Naive B cell (primary cell): ENCODE measurements at regions not wholly inside any gene's neighbourhood (a gene's known extent, or its start where the extent isn't known, plus 50 kb on each side); places are given as distances from the start of the nearest gene placed in this dataset.

Source experiments
- ATAC-seq, 2 donors: fragments of 150-1000 bp; cut with Tn5 transposase; 2 replicates each; pipeline ENCODE4 v1.10.0; 2021; ENCODE audit warnings: low read depth in 2 of 2, mild to moderate bottlenecking in 2 of 2, moderate library complexity in 2 of 2
- DNase-seq: peaks from one replicate; pipeline ENCODE4 v3.0.0; 2022
- H3K27ac Mint-ChIP-seq, 6 donors: one replicate each; pipeline ENCODE4 v1.8.0; 2020 to 2022; ENCODE audit warnings: mild to moderate bottlenecking in 6 of 6, mixed read lengths in 6 of 6, moderate library complexity in 5 of 6, inconsistent platforms in 2 of 6
- H3K27me3 Mint-ChIP-seq, 3 donors: one replicate each; pipeline ENCODE4 v1.8.0; 2021 to 2022; ENCODE audit warnings: mixed read lengths in 3 of 3, mild to moderate bottlenecking in 1 of 3
- H3K36me3 Mint-ChIP-seq, 2 donors: one replicate each; pipeline ENCODE4 v1.8.0; 2020 to 2022; ENCODE audit warnings: mixed read lengths in 2 of 2, inconsistent platforms in 1 of 2, mild to moderate bottlenecking in 1 of 2
- H3K4me1 Mint-ChIP-seq, 3 donors: one replicate each; pipeline ENCODE4 v1.8.0; 2020 to 2022; ENCODE audit warnings: mixed read lengths in 3 of 3, inconsistent platforms in 1 of 3, mild to moderate bottlenecking in 1 of 3, moderate library complexity in 1 of 3
- H3K4me3 Mint-ChIP-seq, 8 donors: one replicate each; pipeline ENCODE4 v1.8.0; 2020 to 2022; ENCODE audit warnings: mild to moderate bottlenecking in 8 of 8, mixed read lengths in 8 of 8, moderate library complexity in 8 of 8, inconsistent platforms in 2 of 8
- H3K9me3 Mint-ChIP-seq, 7 donors: one replicate each; pipeline ENCODE4 v1.8.0; 2020 to 2022; ENCODE audit warnings: mixed read lengths in 7 of 7, mild to moderate bottlenecking in 5 of 7, inconsistent platforms in 2 of 7, moderate library complexity in 1 of 7

GRCh38 chr6:45726444-45726843, 289.2 kb downstream of the CLIC5 start:
- Mint-ChIP-seq H3K27me3 (peaks cover 0 to 13% (median 0%) of the 10 kb centered on the region in 3 donors), H3K4me3 (no peak overlapping the region), H3K4me1 (no peaks in the 10 kb centered on the region), H3K36me3 (peaks cover 0 to 7% of the 10 kb centered on the region in 2 donors), H3K9me3 (peaks cover 0 to 11% (median 6%) of the 10 kb centered on the region in 7 donors), H3K27ac (peak overlapping the region in 2 of 6 donors; percentile 6 to 39)
- ATAC-seq (no peak), DNase-seq (no peak)

- Mint-ChIP-seq H3K4me1 (no peaks in the 10 kb centered on the region), H3K27ac (no peak overlapping the region), H3K27me3 (peaks cover 0 to 15% (median under 1%) of the 10 kb centered on the region in 3 donors), H3K9me3 (peaks cover 0 to 11% (median 6%) of the 10 kb centered on the region in 7 donors), H3K4me3 (no peak overlapping the region), H3K36me3 (peaks cover 0 to 7% of the 10 kb centered on the region in 2 donors)
- ATAC-seq (no peak), DNase-seq (no peak)
Measured at GRCh38 chr6:45724511-45724910, 291.1 kb downstream of the CLIC5 start.

GRCh38 chr6:45724027-45724426, 291.6 kb downstream of the CLIC5 start:
- DNase-seq, result no peak
- ATAC-seq, result no peak
- H3K36me3 Mint-ChIP-seq, result peaks cover 0 to 7% of the 10 kb centered on the region in 2 donors
- peaks cover 0 to 11% (median 6%) of the 10 kb centered on the region in 7 donors for H3K9me3 Mint-ChIP-seq
- H3K27ac Mint-ChIP-seq, result no peak overlapping the region
- H3K4me3 Mint-ChIP-seq, result no peak overlapping the region
- peaks cover 0 to 15% (median 5%) of the 10 kb centered on the region in 3 donors for H3K27me3 Mint-ChIP-seq
- no peaks in the 10 kb centered on the region for H3K4me1 Mint-ChIP-seq

GRCh38 chr6:45722876-45723275, 292.8 kb downstream of the CLIC5 start:
- Mint-ChIP-seq H3K36me3 (peaks cover 0 to 7% of the 10 kb centered on the region in 2 donors), H3K27ac (peak overlapping the region in 1 of 6 donors; percentile 54), H3K9me3 (peaks cover 0 to 11% (median 6%) of the 10 kb centered on the region in 7 donors), H3K27me3 (peaks cover 0 to 15% (median 5%) of the 10 kb centered on the region in 3 donors), H3K4me1 (no peaks in the 10 kb centered on the region), H3K4me3 (no peak overlapping the region)
- ATAC-seq (no peak), DNase-seq (no peak)

GRCh38 chr6:45721665-45722064, 294.0 kb downstream of the CLIC5 start:
- Mint-ChIP-seq H3K27me3 (peaks cover 0 to 15% (median 5%) of the 10 kb centered on the region in 3 donors), H3K27ac (no peak overlapping the region), H3K36me3 (peaks cover 0 to 7% of the 10 kb centered on the region in 2 donors), H3K4me1 (no peaks in the 10 kb centered on the region), H3K4me3 (no peak overlapping the region), H3K9me3 (peaks cover 0 to 11% (median 6%) of the 10 kb centered on the region in 7 donors)
- DNase-seq, result no peak
- ATAC-seq, result no peak

- Mint-ChIP-seq H3K36me3 (peaks cover 0 to 7% of the 10 kb centered on the region in 2 donors), H3K27me3 (peaks cover 0 to 15% (median 10%) of the 10 kb centered on the region in 3 donors), H3K4me1 (peaks cover 4 to 10% (median 7%) of the 10 kb centered on the region in 3 donors), H3K9me3 (peaks cover 0 to 11% (median 5%) of the 10 kb centered on the region in 7 donors), H3K4me3 (no peak overlapping the region), H3K27ac (no peak overlapping the region)
- no peak for ATAC-seq
- DNase-seq, result no peak
Measured at GRCh38 chr6:45718871-45719270, 296.8 kb downstream of the CLIC5 start.

- Mint-ChIP-seq H3K4me1 (peaks cover 4 to 12% (median 7%) of the 10 kb centered on the region in 3 donors), H3K9me3 (peaks cover 0 to 6% (median 5%) of the 10 kb centered on the region in 7 donors), H3K27me3 (peaks cover 0 to 15% (median 10%) of the 10 kb centered on the region in 3 donors), H3K36me3 (peaks cover 0 to 7% of the 10 kb centered on the region in 2 donors), H3K27ac (peak overlapping the region in 1 of 6 donors; percentile 2), H3K4me3 (no peak overlapping the region)
- DNase-seq (no peak), ATAC-seq (no peak)
Measured at GRCh38 chr6:45718131-45718530, 297.5 kb downstream of the CLIC5 start.

- H3K27me3 Mint-ChIP-seq, result peaks cover 0 to 10% (median 10%) of the 10 kb centered on the region in 3 donors
- H3K9me3 Mint-ChIP-seq, result peaks cover 0 to 2% (median under 1%) of the 10 kb centered on the region in 7 donors
- ATAC-seq (no peak), DNase-seq (no peak)
- H3K27ac Mint-ChIP-seq, result no peak overlapping the region
- peaks cover 4 to 15% (median 7%) of the 10 kb centered on the region in 3 donors for H3K4me1 Mint-ChIP-seq
- H3K36me3 Mint-ChIP-seq, result peaks cover 0 to 2% of the 10 kb centered on the region in 2 donors
- H3K4me3 Mint-ChIP-seq, result no peak overlapping the region
Measured at GRCh38 chr6:45717715-45718114, 297.9 kb downstream of the CLIC5 start.

GRCh38 chr6:45717027-45717426, 298.6 kb downstream of the CLIC5 start:
- Mint-ChIP-seq H3K27ac (no peak overlapping the region), H3K4me1 (peaks cover 4 to 18% (median 7%) of the 10 kb centered on the region in 3 donors), H3K27me3 (peaks cover 0 to 10% (median 8%) of the 10 kb centered on the region in 3 donors), H3K9me3 (no peaks in the 10 kb centered on the region), H3K4me3 (no peak overlapping the region), H3K36me3 (no peaks in the 10 kb centered on the region)
- DNase-seq (no peak), ATAC-seq (no peak)

GRCh38 chr6:45715508-45715803, 300.2 kb downstream of the CLIC5 start:
- Mint-ChIP-seq H3K27ac (no peak overlapping the region), H3K27me3 (peaks cover 0 to 10% (median 0%) of the 10 kb centered on the region in 3 donors), H3K36me3 (no peaks in the 10 kb centered on the region), H3K4me1 (peaks cover 7 to 23% (median 7%) of the 10 kb centered on the region in 3 donors), H3K9me3 (no peaks in the 10 kb centered on the region), H3K4me3 (no peak overlapping the region)
- ATAC-seq (no peak), DNase-seq (no peak)

- peak; percentile 51 for DNase-seq
- Mint-ChIP-seq H3K27ac (peak overlapping the region in 1 of 6 donors; percentile 72), H3K4me3 (peak overlapping the region in 1 of 8 donors; percentile 64), H3K36me3 (no peaks in the 10 kb centered on the region), H3K4me1 (peaks cover 7 to 25% (median 7%) of the 10 kb centered on the region in 3 donors), H3K9me3 (no peaks in the 10 kb centered on the region), H3K27me3 (peaks cover 0 to 10% (median 0%) of the 10 kb centered on the region in 3 donors)
- peak; percentile 74 to 76 for ATAC-seq
Measured at GRCh38 chr6:45714741-45715507, 300.7 kb downstream of the CLIC5 start.

GRCh38 chr6:45714006-45714730, 301.5 kb downstream of the CLIC5 start:
- H3K36me3 Mint-ChIP-seq, result no peaks in the 10 kb centered on the region
- peaks cover 7 to 25% (median 7%) of the 10 kb centered on the region in 3 donors for H3K4me1 Mint-ChIP-seq
- DNase-seq (no peak), ATAC-seq (no peak)
- H3K4me3 Mint-ChIP-seq, result peak overlapping the region in 2 of 8 donors; percentile 26 to 64
- no peaks in the 10 kb centered on the region for H3K9me3 Mint-ChIP-seq
- H3K27me3 Mint-ChIP-seq, result peaks cover 0 to 6% (median 0%) of the 10 kb centered on the region in 3 donors
- peak overlapping the region in 2 of 6 donors; percentile 37 to 72 for H3K27ac Mint-ChIP-seq
